Sigmoid colon (tissue), 4 donors: ENCODE measurements at regions not wholly inside any gene's neighbourhood (a gene's known extent, or its start where the extent isn't known, plus 50 kb on each side); places are given as distances from the start of the nearest gene placed in this dataset.

Source experiments
- EP300 ChIP-seq, 4 donors: sonication (generic); formaldehyde crosslinking; IDR thresholded peaks; one replicate each; pipeline ENCODE4 v1.6.1; 2017; ENCODE audit warnings: antibody characterized with exemption in 4 of 4
- POLR2A ChIP-seq, 2 donors: fragments of 450-650 bp; IDR thresholded peaks; one replicate each; pipeline ENCODE4 v1.6.1; 2016; ENCODE audit warnings: antibody characterized with exemption in 2 of 2, mild to moderate bottlenecking in 2 of 2, moderate library complexity in 2 of 2
- POLR2AphosphoS5 ChIP-seq, 4 donors: sonication (generic); formaldehyde crosslinking; IDR thresholded peaks; one replicate each; pipeline ENCODE4 v1.6.1; 2017; ENCODE audit warnings: antibody characterized with exemption in 4 of 4
- TF ChIP-seq, protein P1 (sequence below), 4 experiments: fragments of 450-650 bp in 3 of 4; fragments of 200-600 bp in 1 of 4; IDR thresholded peaks; one replicate each; pipeline ENCODE4 v1.5.1; 2016 to 2019; ENCODE audit warnings: antibody characterized with exemption in 4 of 4, mild to moderate bottlenecking in 3 of 4, moderate library complexity in 2 of 4

DNA sequence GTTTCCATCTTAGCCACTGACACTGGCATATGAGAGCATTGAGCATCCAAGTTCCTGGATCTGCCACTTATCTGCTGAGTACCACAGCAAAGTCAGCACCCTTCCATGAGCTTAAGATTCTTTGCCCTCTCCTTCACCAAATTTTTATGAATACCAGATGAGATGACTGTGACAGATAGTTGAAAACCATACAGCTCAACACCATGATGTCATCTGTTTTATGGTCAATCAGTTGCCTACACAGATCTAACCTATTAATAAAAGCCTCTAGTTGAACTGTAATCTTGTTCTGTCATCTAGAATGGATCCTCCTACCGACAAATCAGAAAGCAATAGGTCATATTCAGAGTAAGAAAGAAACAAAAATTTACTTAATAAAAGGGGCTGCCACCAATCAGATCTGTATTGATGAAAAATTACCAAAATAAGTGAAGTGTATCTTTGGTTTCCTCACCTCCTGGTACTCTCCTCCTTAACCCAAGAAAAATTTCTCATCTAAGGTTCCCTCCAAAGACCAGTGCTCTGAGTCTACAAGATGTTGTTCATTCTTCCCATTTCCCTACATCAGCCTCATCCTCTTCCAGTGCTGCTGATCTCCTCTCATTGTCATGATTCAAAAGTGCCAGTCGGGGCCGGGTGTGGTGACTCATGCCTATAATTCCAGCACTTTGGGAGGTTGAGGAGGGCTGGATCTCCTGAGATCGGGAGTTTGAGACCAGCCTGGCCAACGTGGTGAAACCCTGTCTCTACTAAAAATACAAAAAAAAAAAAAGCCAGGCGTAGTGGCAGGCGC is 138.8 kb upstream of the CTTNBP2NL start:
- TF ChIP-seq POLR2A (IDR thresholded peaks at IDR 0.05) (no peak), EP300 (IDR thresholded peaks at IDR 0.05) (no peak), POLR2AphosphoS5 (IDR thresholded peaks at IDR 0.05) (no peak)
- TF ChIP-seq, protein P1, sequence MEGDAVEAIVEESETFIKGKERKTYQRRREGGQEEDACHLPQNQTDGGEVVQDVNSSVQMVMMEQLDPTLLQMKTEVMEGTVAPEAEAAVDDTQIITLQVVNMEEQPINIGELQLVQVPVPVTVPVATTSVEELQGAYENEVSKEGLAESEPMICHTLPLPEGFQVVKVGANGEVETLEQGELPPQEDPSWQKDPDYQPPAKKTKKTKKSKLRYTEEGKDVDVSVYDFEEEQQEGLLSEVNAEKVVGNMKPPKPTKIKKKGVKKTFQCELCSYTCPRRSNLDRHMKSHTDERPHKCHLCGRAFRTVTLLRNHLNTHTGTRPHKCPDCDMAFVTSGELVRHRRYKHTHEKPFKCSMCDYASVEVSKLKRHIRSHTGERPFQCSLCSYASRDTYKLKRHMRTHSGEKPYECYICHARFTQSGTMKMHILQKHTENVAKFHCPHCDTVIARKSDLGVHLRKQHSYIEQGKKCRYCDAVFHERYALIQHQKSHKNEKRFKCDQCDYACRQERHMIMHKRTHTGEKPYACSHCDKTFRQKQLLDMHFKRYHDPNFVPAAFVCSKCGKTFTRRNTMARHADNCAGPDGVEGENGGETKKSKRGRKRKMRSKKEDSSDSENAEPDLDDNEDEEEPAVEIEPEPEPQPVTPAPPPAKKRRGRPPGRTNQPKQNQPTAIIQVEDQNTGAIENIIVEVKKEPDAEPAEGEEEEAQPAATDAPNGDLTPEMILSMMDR (IDR thresholded peaks at IDR 0.05), result no peak
